Smooth muscle cell (in vitro differentiated cells): ENCODE measurements at regions not wholly inside any gene's neighbourhood (a gene's known extent, or its start where the extent isn't known, plus 50 kb on each side); places are given as distances from the start of the nearest gene placed in this dataset.
A peak's percentile ranks its signal among the peaks of the same experiment; 100 is the strongest.

Experiments
- DNase-seq: peaks from one replicate; lab custom pipeline; 2025; ENCODE audit not compliant: unreplicated experiment; lab: John Stamatoyannopoulos, UW
- H2AFZ ChIP-seq: fragments of 200-600 bp; sonication (generic); 2 replicates; pipeline ENCODE4 v1.6.0; 2016; ENCODE audit warnings: antibody characterized with exemption, low read depth, mild to moderate bottlenecking
- H3F3A ChIP-seq: fragments of 200-600 bp; sonication (generic); 2 replicates; pipeline ENCODE4 v1.6.0; 2017; ENCODE audit warnings: antibody characterized with exemption, low read depth
- H3K27ac ChIP-seq: fragments of 200-600 bp; sonication (generic); 2 replicates; pipeline ENCODE4 v1.5.1; 2016; ENCODE audit warnings: low read depth, mild to moderate bottlenecking
- H3K27me3 ChIP-seq: fragments of 200-600 bp; sonication (generic); 2 replicates; pipeline ENCODE4 v1.6.1; 2016; ENCODE audit warnings: low read depth, mild to moderate bottlenecking
- H3K36me3 ChIP-seq: fragments of 200-600 bp; sonication (generic); 2 replicates; pipeline ENCODE4 v1.5.1; 2016; ENCODE audit warnings: low read depth
- H3K4me1 ChIP-seq: fragments of 200-600 bp; sonication (generic); 2 replicates; pipeline ENCODE4 v1.5.1; 2016; ENCODE audit warnings: low read depth
- H3K4me2 ChIP-seq: fragments of 200-600 bp; sonication (generic); 2 replicates; pipeline ENCODE4 v1.6.0; 2016; ENCODE audit warnings: mild to moderate bottlenecking
- H3K4me3 ChIP-seq: fragments of 200-600 bp; sonication (generic); 2 replicates; pipeline ENCODE4 v1.5.1; 2016; ENCODE audit warnings: mild to moderate bottlenecking
- H3K79me2 ChIP-seq: fragments of 200-600 bp; sonication (generic); 2 replicates; pipeline ENCODE4 v1.6.0; 2016; ENCODE audit warnings: low read depth, mild to moderate bottlenecking
- H3K9ac ChIP-seq: fragments of 200-600 bp; sonication (generic); 2 replicates; pipeline ENCODE4 v1.6.0; 2016; ENCODE audit warnings: low read depth
- H3K9me3 ChIP-seq: fragments of 200-600 bp; sonication (generic); replicated peaks from 2 replicates; pipeline ENCODE4 v1.5.1; 2016; ENCODE audit warnings: low read depth
- H4K20me1 ChIP-seq: fragments of 200-600 bp; sonication (generic); 2 replicates; pipeline ENCODE4 v1.6.0; 2016; ENCODE audit warnings: low read depth
- WGBS: methylation state at CpG from one replicate; pipeline ENCODE4 v1.1.7; 2016; ENCODE audit warnings: low lambda C conversion rate; 5-methylcytosine and 5-hydroxymethylcytosine counted together
- TF ChIP-seq, protein P1 (sequence below): fragments of 200-600 bp; sonication (generic); IDR thresholded peaks from 2 replicates; pipeline ENCODE4 v1.5.1; 2017; ENCODE audit warnings: borderline replicate concordance, mild to moderate bottlenecking, antibody characterized with exemption; ENCODE audit not compliant: insufficient read depth, poor library complexity, severe bottlenecking

DNA sequence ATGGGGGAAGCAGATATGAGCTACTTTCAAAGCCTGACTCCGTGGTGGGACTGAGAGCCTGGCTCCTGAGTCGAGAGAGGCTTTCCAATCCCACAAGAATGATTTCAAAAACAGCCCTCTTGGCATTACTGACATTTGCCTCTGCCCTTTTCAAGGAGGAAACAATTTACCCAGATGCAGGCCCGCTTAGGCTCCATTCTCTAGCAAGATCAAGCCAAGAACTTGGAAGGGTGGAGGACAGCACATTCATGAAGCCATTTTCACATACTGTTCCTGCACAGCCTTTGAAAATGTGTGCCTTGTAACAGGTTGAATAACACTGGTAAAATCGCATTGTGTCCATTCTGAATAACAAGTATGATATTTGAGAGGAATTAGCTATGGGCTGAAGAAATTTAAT is 58.2 kb upstream of the EED start:
- Histone ChIP-seq H3K27ac (no peak overlapping the region), H3K9ac (no peak overlapping the region), H3K4me2 (no peak overlapping the region), H4K20me1 (no peaks in the 10 kb centered on the region), H2AFZ (peak overlapping the region; percentile 65), H3K4me3 (no peak overlapping the region), H3K4me1 (peaks cover 3% of the 10 kb centered on the region), H3K27me3 (no peaks in the 10 kb centered on the region), H3K36me3 (no peaks in the 10 kb centered on the region), H3F3A (no peaks in the 10 kb centered on the region), H3K9me3 (no peaks in the 10 kb centered on the region), H3K79me2 (no peaks in the 10 kb centered on the region)
- WGBS, result 84% methylated on average over 4 of the region's 4 CpGs
- DNase-seq, result no peak
- TF ChIP-seq, protein P1, sequence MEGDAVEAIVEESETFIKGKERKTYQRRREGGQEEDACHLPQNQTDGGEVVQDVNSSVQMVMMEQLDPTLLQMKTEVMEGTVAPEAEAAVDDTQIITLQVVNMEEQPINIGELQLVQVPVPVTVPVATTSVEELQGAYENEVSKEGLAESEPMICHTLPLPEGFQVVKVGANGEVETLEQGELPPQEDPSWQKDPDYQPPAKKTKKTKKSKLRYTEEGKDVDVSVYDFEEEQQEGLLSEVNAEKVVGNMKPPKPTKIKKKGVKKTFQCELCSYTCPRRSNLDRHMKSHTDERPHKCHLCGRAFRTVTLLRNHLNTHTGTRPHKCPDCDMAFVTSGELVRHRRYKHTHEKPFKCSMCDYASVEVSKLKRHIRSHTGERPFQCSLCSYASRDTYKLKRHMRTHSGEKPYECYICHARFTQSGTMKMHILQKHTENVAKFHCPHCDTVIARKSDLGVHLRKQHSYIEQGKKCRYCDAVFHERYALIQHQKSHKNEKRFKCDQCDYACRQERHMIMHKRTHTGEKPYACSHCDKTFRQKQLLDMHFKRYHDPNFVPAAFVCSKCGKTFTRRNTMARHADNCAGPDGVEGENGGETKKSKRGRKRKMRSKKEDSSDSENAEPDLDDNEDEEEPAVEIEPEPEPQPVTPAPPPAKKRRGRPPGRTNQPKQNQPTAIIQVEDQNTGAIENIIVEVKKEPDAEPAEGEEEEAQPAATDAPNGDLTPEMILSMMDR, result no peak

DNA sequence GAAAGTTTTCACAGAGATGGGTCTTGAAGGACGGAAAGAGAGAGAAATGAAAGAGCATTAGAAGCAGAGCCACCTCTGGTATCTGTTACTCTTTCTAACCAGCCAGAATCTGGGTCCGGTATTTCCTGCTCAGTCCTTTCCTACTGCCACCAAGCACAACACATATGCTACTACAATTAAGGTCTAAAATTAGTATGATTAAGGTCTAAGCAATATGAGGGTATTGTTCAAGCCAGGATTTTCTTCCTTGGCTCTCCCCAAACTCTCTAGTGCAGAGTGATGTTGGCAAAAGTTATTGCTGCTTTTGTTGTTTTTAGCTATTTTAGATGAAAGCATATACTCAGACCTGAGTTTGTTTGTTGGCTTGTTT is 59.2 kb upstream of the EED start:
- H3K36me3 ChIP-seq, result no peaks in the 10 kb centered on the region
- no peaks in the 10 kb centered on the region for H3F3A ChIP-seq
- TF ChIP-seq, protein P1, result no peak
- H2AFZ ChIP-seq, result no peak overlapping the region
- no peak overlapping the region for H3K27ac ChIP-seq
- H4K20me1 ChIP-seq, result no peaks in the 10 kb centered on the region
- no peak overlapping the region for H3K4me2 ChIP-seq
- H3K4me3 ChIP-seq, result no peak overlapping the region
- 91% methylated on average over 2 of the region's 2 CpGs for WGBS
- no peaks in the 10 kb centered on the region for H3K9me3 ChIP-seq
- H3K4me1 ChIP-seq, result peaks cover 3% of the 10 kb centered on the region
- no peaks in the 10 kb centered on the region for H3K27me3 ChIP-seq
- no peak overlapping the region for H3K9ac ChIP-seq
- no peaks in the 10 kb centered on the region for H3K79me2 ChIP-seq
- no peak for DNase-seq

DNA sequence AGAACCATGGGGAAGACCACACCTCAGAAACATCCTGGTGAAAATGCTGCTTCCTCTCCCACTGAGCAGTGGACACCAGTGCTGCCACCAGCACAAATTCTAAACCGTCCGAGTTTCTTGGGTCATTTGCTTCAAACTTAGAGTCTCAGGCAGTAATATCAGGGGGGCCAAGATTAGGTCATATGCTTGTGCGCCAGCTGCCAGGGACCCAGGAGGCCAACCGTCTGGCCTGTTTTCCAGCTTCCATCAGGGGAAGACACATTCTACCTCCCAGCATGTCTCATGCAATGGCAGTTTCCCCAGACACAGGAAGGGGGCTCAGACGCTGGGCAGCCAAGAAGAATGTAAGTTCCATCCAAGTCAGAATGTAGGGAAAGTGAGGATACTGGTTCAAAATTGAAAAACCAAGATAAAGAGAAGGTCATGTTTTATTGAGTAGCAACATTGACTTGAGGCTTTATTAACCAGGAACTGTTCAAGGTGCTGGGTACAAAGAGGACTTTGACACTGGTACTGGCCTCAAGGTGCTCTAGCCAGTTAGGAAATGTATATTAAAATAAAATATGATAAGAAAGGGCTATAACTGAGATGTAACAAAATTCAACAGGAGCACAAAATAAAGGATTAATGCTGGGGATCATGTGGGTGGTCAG is 59.7 kb upstream of the EED start:
- TF ChIP-seq, protein P1, result no peak
- WGBS, result 89% methylated on average over 5 of the region's 5 CpGs
- no peaks in the 10 kb centered on the region for H3K79me2 ChIP-seq
- H2AFZ ChIP-seq, result no peak overlapping the region
- H4K20me1 ChIP-seq, result no peaks in the 10 kb centered on the region
- no peak overlapping the region for H3K4me3 ChIP-seq
- H3K9ac ChIP-seq, result no peak overlapping the region
- H3K4me2 ChIP-seq, result no peak overlapping the region
- H3F3A ChIP-seq, result no peaks in the 10 kb centered on the region
- H3K27ac ChIP-seq, result no peak overlapping the region
- no peak for DNase-seq
- no peaks in the 10 kb centered on the region for H3K27me3 ChIP-seq
- no peaks in the 10 kb centered on the region for H3K36me3 ChIP-seq
- H3K9me3 ChIP-seq, result no peaks in the 10 kb centered on the region
- peaks cover 3% of the 10 kb centered on the region for H3K4me1 ChIP-seq

DNA sequence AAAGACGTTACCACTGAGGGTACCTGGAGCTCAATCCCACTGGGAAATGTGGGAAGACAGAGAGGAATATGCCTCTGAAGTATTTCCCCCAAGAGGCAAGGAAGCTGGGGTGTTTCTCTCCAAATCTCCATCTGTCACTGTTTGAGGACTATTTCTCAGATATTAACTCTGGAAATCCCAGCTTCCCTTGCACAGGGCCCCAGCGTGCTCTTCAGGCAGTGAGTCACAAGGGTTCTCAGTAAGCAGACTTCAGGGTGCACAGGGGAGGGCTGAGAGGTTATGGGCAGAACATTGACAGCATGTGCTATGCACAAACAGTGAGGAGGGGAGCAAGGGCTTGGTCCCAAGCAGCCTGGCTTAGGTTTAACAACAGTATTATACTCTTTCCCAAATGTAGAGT is 60.9 kb upstream of the EED start:
- peak overlapping the region; percentile 79 for H3K27ac ChIP-seq
- DNase-seq, result no peak
- no peaks in the 10 kb centered on the region for H3K9me3 ChIP-seq
- H3K36me3 ChIP-seq, result no peaks in the 10 kb centered on the region
- 47% methylated on average over 2 of the region's 2 CpGs for WGBS
- TF ChIP-seq, protein P1, result no peak
- H4K20me1 ChIP-seq, result no peaks in the 10 kb centered on the region
- H3K79me2 ChIP-seq, result no peaks in the 10 kb centered on the region
- H3K9ac ChIP-seq, result peak overlapping the region; percentile 16
- H2AFZ ChIP-seq, result peak overlapping the region; percentile 4
- no peak overlapping the region for H3K4me3 ChIP-seq
- peak overlapping the region; percentile 53 for H3K4me2 ChIP-seq
- no peaks in the 10 kb centered on the region for H3K27me3 ChIP-seq
- peaks cover 3% of the 10 kb centered on the region for H3K4me1 ChIP-seq
- H3F3A ChIP-seq, result peaks cover 5% of the 10 kb centered on the region
